Ishikawa (cell line): ENCODE measurements at regions not wholly inside any gene's neighbourhood (a gene's known extent, or its start where the extent isn't known, plus 50 kb on each side); places are given as distances from the start of the nearest gene placed in this dataset.

Source experiments
- CEBPB ChIP-seq: IDR thresholded peaks from 2 replicates; pipeline ENCODE4 v1.6.1; 2012
- CREB1 ChIP-seq: IDR thresholded peaks from 2 replicates; pipeline ENCODE4 v1.6.1; 2012; ENCODE audit warnings: low read depth
- EGR1 ChIP-seq: IDR thresholded peaks from 2 replicates; pipeline ENCODE4 v1.6.1; 2012
- EP300 ChIP-seq: IDR thresholded peaks from 2 replicates; pipeline ENCODE4 v1.6.1; 2012; ENCODE audit warnings: borderline replicate concordance
- FOXM1 ChIP-seq: IDR thresholded peaks from 2 replicates; pipeline ENCODE4 v1.6.1; 2012; ENCODE audit warnings: low read depth, borderline replicate concordance
- NFIC ChIP-seq: IDR thresholded peaks from 2 replicates; pipeline ENCODE4 v1.6.1; 2012
- RAD21 ChIP-seq: IDR thresholded peaks from 2 replicates; pipeline ENCODE4 v1.6.1; 2012; ENCODE audit warnings: low read depth
- TAF1 ChIP-seq: IDR thresholded peaks from 2 replicates; pipeline ENCODE4 v1.6.1; 2012; ENCODE audit warnings: low read depth, mild to moderate bottlenecking
- TCF12 ChIP-seq: IDR thresholded peaks from 2 replicates; pipeline ENCODE4 v1.6.1; 2012; ENCODE audit warnings: low read depth
- TEAD4 ChIP-seq: IDR thresholded peaks from 2 replicates; pipeline ENCODE4 v1.6.1; 2012
- YY1 ChIP-seq: IDR thresholded peaks from 2 replicates; pipeline ENCODE4 v1.6.1; 2012; ENCODE audit warnings: low read depth
- ZBTB7A ChIP-seq: IDR thresholded peaks from 2 replicates; pipeline ENCODE4 v1.6.1; 2012; ENCODE audit warnings: low read depth
- TF ChIP-seq, protein P1 (sequence below): IDR thresholded peaks from 2 replicates; pipeline ENCODE4 v1.6.1; 2012; ENCODE audit warnings: low read depth, mild to moderate bottlenecking
- TF ChIP-seq, protein P2 (sequence below): IDR thresholded peaks from 2 replicates; pipeline ENCODE4 v1.6.1; 2012
- TF ChIP-seq, protein P3 (sequence below): IDR thresholded peaks from 2 replicates; pipeline ENCODE4 v1.6.1; 2012

DNA sequence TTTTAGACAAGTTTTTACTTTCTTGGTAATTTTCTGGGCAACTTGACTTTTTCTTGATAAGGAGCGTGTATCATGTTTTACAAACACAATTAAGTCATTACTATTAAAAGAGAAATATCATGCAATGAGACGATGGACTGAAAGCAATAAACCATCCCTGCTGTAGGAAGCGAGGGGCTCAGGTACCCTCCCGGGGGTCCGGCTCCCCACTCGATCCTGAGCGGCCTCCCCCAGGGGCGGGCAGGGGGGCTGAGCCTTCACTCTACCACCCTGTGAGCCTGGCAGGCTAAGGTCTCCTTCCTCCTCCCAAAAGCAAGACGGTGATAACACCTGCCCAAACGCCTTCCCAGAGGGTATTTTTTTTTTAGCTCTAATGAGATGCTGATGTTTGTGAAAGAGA, 51.8 kb upstream of the ADGRA1 start:
- TF ChIP-seq ZBTB7A (no peak), EP300 (no peak), FOXM1 (no peak), TEAD4 (no peak), EGR1 (no peak), CEBPB (no peak), TAF1 (no peak)
- TF ChIP-seq, protein P1, sequence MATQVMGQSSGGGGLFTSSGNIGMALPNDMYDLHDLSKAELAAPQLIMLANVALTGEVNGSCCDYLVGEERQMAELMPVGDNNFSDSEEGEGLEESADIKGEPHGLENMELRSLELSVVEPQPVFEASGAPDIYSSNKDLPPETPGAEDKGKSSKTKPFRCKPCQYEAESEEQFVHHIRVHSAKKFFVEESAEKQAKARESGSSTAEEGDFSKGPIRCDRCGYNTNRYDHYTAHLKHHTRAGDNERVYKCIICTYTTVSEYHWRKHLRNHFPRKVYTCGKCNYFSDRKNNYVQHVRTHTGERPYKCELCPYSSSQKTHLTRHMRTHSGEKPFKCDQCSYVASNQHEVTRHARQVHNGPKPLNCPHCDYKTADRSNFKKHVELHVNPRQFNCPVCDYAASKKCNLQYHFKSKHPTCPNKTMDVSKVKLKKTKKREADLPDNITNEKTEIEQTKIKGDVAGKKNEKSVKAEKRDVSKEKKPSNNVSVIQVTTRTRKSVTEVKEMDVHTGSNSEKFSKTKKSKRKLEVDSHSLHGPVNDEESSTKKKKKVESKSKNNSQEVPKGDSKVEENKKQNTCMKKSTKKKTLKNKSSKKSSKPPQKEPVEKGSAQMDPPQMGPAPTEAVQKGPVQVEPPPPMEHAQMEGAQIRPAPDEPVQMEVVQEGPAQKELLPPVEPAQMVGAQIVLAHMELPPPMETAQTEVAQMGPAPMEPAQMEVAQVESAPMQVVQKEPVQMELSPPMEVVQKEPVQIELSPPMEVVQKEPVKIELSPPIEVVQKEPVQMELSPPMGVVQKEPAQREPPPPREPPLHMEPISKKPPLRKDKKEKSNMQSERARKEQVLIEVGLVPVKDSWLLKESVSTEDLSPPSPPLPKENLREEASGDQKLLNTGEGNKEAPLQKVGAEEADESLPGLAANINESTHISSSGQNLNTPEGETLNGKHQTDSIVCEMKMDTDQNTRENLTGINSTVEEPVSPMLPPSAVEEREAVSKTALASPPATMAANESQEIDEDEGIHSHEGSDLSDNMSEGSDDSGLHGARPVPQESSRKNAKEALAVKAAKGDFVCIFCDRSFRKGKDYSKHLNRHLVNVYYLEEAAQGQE = no peak
- TF ChIP-seq, protein P2, sequence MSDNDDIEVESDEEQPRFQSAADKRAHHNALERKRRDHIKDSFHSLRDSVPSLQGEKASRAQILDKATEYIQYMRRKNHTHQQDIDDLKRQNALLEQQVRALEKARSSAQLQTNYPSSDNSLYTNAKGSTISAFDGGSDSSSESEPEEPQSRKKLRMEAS = no peak

DNA sequence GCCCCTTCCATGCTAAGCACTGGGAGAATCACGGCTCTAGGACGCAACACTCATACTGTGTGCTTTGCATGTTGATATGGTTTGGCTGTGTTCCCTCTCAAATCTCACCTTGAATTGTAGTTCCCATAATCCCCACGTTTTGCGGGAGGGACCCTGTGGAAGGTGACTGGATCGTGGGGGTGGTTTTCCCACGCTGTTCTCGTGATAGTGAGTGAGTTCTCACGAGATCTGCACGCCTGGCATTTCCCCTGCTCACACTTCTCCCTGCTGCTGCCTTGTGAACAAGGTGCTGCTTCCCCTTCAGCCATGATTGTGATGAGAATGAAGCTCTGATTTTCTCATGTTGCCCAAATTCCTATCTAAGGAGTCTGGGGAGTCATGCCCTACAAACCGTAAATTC, 53.0 kb upstream of the ADGRA1 start:
- TF ChIP-seq CREB1 (no peak), EGR1 (no peak), NFIC (no peak)

DNA sequence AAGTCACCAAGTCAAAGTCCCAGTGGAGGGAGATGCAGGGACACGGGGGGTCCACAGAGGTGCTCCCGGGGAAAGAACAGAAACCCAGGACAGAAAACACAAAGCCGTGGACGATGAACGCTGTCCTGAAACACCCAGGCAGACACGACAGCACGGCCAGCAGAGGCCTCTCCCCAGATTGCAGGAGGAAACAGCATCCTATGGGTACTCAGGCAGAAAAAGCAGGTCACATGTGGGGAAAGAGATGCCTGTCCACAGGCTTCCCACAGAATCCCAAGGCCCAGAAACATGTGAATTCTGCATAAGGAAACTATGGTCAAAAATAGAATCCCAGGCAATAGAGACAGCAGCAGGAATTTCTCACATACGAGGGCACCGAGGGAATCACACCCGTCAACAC, 53.6 kb upstream of the ADGRA1 start:
- TF ChIP-seq TAF1 = no peak
- no peak for TF ChIP-seq NFIC
- TF ChIP-seq EP300 = no peak
- TF ChIP-seq, protein P2 = no peak
- TF ChIP-seq TCF12 = no peak
- TF ChIP-seq, protein P1 = no peak
- no peak for TF ChIP-seq YY1
- TF ChIP-seq RAD21 = no peak
- TF ChIP-seq CREB1 = no peak
- TF ChIP-seq CEBPB = no peak
- no peak for TF ChIP-seq EGR1
- no peak for TF ChIP-seq FOXM1

DNA sequence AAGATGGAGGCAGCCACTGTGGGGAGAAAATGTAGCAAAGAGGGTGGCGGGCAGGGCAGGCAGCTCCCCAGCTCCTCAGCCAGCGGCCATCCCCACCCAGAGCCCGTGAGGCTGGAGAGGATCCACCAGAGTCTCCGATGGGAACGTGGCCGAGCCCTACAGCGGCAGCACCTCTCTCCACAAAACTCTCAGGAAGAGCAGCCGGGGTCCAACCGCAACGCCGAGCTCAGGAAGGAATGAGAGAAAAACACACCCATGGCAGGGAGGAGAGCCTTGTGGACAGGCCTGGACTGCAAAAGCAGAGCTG, 54.0 kb upstream of the ADGRA1 start:
- TF ChIP-seq TAF1 (no peak), YY1 (no peak), ZBTB7A (no peak), FOXM1 (no peak), RAD21 (no peak), CEBPB (no peak), TEAD4 (no peak), CREB1 (no peak), EP300 (no peak), EGR1 (no peak)
- TF ChIP-seq, protein P1 = no peak
- TF ChIP-seq, protein P3, sequence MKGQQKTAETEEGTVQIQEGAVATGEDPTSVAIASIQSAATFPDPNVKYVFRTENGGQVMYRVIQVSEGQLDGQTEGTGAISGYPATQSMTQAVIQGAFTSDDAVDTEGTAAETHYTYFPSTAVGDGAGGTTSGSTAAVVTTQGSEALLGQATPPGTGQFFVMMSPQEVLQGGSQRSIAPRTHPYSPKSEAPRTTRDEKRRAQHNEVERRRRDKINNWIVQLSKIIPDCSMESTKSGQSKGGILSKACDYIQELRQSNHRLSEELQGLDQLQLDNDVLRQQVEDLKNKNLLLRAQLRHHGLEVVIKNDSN = no peak

DNA sequence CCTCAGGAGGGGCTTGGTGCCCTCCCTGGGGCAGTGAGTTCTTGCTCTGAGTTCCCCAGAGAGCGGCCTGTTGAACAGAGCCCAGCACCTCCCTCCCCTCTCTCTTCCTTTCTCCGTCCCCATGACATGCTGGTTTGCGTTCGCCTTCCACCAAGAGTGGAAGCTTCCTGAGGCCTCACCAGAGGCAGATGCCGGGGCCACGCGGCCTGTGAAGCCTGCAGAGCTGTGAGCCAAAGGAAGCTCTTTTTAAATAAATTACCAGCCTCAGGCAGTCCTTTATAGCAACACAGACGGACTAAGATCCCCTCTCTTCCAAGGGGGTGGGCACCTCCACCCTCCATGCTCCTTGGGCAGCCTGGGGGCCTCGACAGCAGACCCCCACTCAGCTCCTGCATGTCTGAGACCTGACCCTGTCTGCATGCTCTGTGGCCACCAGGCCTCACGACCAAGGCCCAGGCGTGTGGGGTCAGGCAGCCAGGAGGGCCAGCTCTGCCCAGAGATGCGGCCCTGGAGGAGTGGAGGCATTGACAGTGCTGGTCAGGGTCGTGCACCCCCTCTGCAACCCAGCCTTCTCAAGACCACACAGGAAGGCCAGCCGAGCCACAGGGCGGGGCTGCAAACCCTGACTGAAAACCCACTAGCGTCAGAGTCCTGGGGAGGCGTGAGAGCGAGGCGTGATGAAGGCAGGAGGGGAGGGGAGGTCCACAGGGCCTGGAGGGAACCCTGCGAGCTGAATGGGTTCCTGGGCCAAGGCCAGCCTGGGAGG, 54.6 kb upstream of the ADGRA1 start:
- TF ChIP-seq EP300 (no peak), TAF1 (no peak), RAD21 (no peak), YY1 (no peak), NFIC (no peak), FOXM1 (no peak), TCF12 (no peak), ZBTB7A (no peak), EGR1 (no peak), CEBPB (no peak), CREB1 (no peak), TEAD4 (no peak)
- TF ChIP-seq, protein P1 = no peak
- TF ChIP-seq, protein P2 = no peak
- TF ChIP-seq, protein P3 = no peak
